Immature natural killer cell (primary cell): ENCODE measurements at regions not wholly inside any gene's neighbourhood (a gene's known extent, or its start where the extent isn't known, plus 50 kb on each side); places are given as distances from the start of the nearest gene placed in this dataset.

Experiments
- DNase-seq, 3 donors: peaks; one replicate each; pipeline ENCODE4 v3.0.0; 2022; ENCODE audit warnings: mixed read lengths in 1 of 3
- H3K27ac Mint-ChIP-seq, 6 donors: one replicate each; pipeline ENCODE4 v1.8.0; 2020; ENCODE audit warnings: mixed read lengths in 6 of 6, mild to moderate bottlenecking in 5 of 6, inconsistent platforms in 4 of 6, moderate library complexity in 3 of 6
- H3K27me3 Mint-ChIP-seq, 3 donors: one replicate each; pipeline ENCODE4 v1.8.0; 2020 to 2021; ENCODE audit warnings: low read depth in 3 of 3, mild to moderate bottlenecking in 3 of 3, mixed read lengths in 3 of 3, moderate library complexity in 3 of 3, inconsistent platforms in 1 of 3
- H3K36me3 Mint-ChIP-seq, 3 donors: one replicate each; pipeline ENCODE4 v1.8.0; 2020; ENCODE audit warnings: mixed read lengths in 3 of 3, inconsistent platforms in 2 of 3, mild to moderate bottlenecking in 2 of 3
- H3K4me1 Mint-ChIP-seq, 2 donors: one replicate each; pipeline ENCODE4 v1.8.0; 2020; ENCODE audit warnings: inconsistent platforms in 2 of 2, mild to moderate bottlenecking in 2 of 2, mixed read lengths in 2 of 2, moderate library complexity in 1 of 2
- H3K4me3 Mint-ChIP-seq, 5 donors: one replicate each; pipeline ENCODE4 v1.8.0; 2020; ENCODE audit warnings: mild to moderate bottlenecking in 5 of 5, mixed read lengths in 5 of 5, inconsistent platforms in 3 of 5, moderate library complexity in 3 of 5
- H3K9me3 Mint-ChIP-seq, 6 donors: one replicate each; pipeline ENCODE4 v1.8.0; 2020; ENCODE audit warnings: mild to moderate bottlenecking in 6 of 6, mixed read lengths in 6 of 6, inconsistent platforms in 4 of 6, moderate library complexity in 3 of 6

GRCh38 chr4:114466299-114466698 is 132.3 kb upstream of the UGT8 start:
- Mint-ChIP-seq H3K27ac (no peak overlapping the region), H3K9me3 (peaks cover 0 to 5% (median 2%) of the 10 kb centered on the region in 6 donors), H3K4me1 (no peaks in the 10 kb centered on the region), H3K27me3 (peaks cover 0 to 3% (median 0%) of the 10 kb centered on the region in 3 donors), H3K36me3 (no peaks in the 10 kb centered on the region), H3K4me3 (no peak overlapping the region)
- no peak for DNase-seq

GRCh38 chr4:114472269-114473032 is 126.2 kb upstream of the UGT8 start:
- Mint-ChIP-seq H3K27ac (no peak overlapping the region), H3K36me3 (no peaks in the 10 kb centered on the region), H3K9me3 (peaks cover 0 to 2% (median 0%) of the 10 kb centered on the region in 6 donors), H3K4me1 (no peaks in the 10 kb centered on the region), H3K27me3 (peaks cover 0 to 3% (median 0%) of the 10 kb centered on the region in 3 donors), H3K4me3 (no peak overlapping the region)
- no peak for DNase-seq

- DNase-seq: no peak
- Mint-ChIP-seq H3K4me1 (no peaks in the 10 kb centered on the region), H3K27me3 (peaks cover 0 to 3% (median 2%) of the 10 kb centered on the region in 3 donors), H3K4me3 (no peak overlapping the region), H3K36me3 (no peaks in the 10 kb centered on the region), H3K9me3 (peaks cover 0 to 7% (median 0%) of the 10 kb centered on the region in 6 donors), H3K27ac (no peak overlapping the region)
These were observed 124.3 kb upstream of the UGT8 start for GRCh38 chr4:114474188-114474800.

GRCh38 chr4:114476310-114476709 is 122.3 kb upstream of the UGT8 start:
- H3K9me3 Mint-ChIP-seq: peaks cover 0 to 16% (median 4%) of the 10 kb centered on the region in 6 donors
- peaks cover 0 to 3% (median 0%) of the 10 kb centered on the region in 3 donors for H3K27me3 Mint-ChIP-seq
- DNase-seq: no peak
- H3K4me1 Mint-ChIP-seq: no peaks in the 10 kb centered on the region
- peaks cover 0 to 3% (median 0%) of the 10 kb centered on the region in 3 donors for H3K36me3 Mint-ChIP-seq
- H3K4me3 Mint-ChIP-seq: no peak overlapping the region
- H3K27ac Mint-ChIP-seq: no peak overlapping the region

GRCh38 chr4:114479595-114479994 is 119.0 kb upstream of the UGT8 start:
- peaks cover 0 to 3% (median 0%) of the 10 kb centered on the region in 3 donors for H3K27me3 Mint-ChIP-seq
- peaks cover 0 to 18% (median 7%) of the 10 kb centered on the region in 6 donors for H3K9me3 Mint-ChIP-seq
- H3K4me3 Mint-ChIP-seq: no peak overlapping the region

GRCh38 chr4:114481856-114482255 is 116.8 kb upstream of the UGT8 start:
- Mint-ChIP-seq H3K27me3 (peaks cover 0 to 3% (median 0%) of the 10 kb centered on the region in 3 donors), H3K27ac (no peak overlapping the region), H3K9me3 (peaks cover 0 to 19% (median 9%) of the 10 kb centered on the region in 6 donors), H3K4me3 (no peak overlapping the region), H3K4me1 (no peaks in the 10 kb centered on the region), H3K36me3 (peaks cover 0 to 3% (median 0%) of the 10 kb centered on the region in 3 donors)
- DNase-seq: no peak

More at GRCh38 chr4:114479595-114479994, 119.0 kb upstream of the UGT8 start:
- Mint-ChIP-seq H3K4me1 (no peaks in the 10 kb centered on the region), H3K27ac (no peak overlapping the region), H3K36me3 (peaks cover 0 to 3% (median 0%) of the 10 kb centered on the region in 3 donors)
- DNase-seq: no peak

GRCh38 chr4:114487101-114487500 is 111.5 kb upstream of the UGT8 start:
- H3K4me3 Mint-ChIP-seq: no peak overlapping the region
- H3K27me3 Mint-ChIP-seq: peaks cover 0 to 2% (median 0%) of the 10 kb centered on the region in 3 donors
- H3K9me3 Mint-ChIP-seq: peaks cover 0 to 9% (median 5%) of the 10 kb centered on the region in 6 donors
- DNase-seq: no peak
- no peaks in the 10 kb centered on the region for H3K36me3 Mint-ChIP-seq
- no peaks in the 10 kb centered on the region for H3K4me1 Mint-ChIP-seq
- H3K27ac Mint-ChIP-seq: no peak overlapping the region

GRCh38 chr4:114488301-114488982 is 110.2 kb upstream of the UGT8 start:
- peaks cover 0 to 2% (median 2%) of the 10 kb centered on the region in 3 donors for H3K27me3 Mint-ChIP-seq
- no peak overlapping the region for H3K4me3 Mint-ChIP-seq
- no peaks in the 10 kb centered on the region for H3K4me1 Mint-ChIP-seq
- H3K36me3 Mint-ChIP-seq: no peaks in the 10 kb centered on the region
- peaks cover 0 to 12% (median 5%) of the 10 kb centered on the region in 6 donors for H3K9me3 Mint-ChIP-seq
- H3K27ac Mint-ChIP-seq: no peak overlapping the region
- DNase-seq: no peak

- no peaks in the 10 kb centered on the region for H3K4me1 Mint-ChIP-seq
- peaks cover 0 to 3% (median 2%) of the 10 kb centered on the region in 3 donors for H3K27me3 Mint-ChIP-seq
- H3K27ac Mint-ChIP-seq: no peak overlapping the region
- H3K36me3 Mint-ChIP-seq: no peaks in the 10 kb centered on the region
- H3K9me3 Mint-ChIP-seq: peaks cover 0 to 14% (median 4%) of the 10 kb centered on the region in 6 donors
- DNase-seq: no peak
- no peak overlapping the region for H3K4me3 Mint-ChIP-seq
These were observed 104.3 kb upstream of the UGT8 start for GRCh38 chr4:114494246-114494803.

- H3K9me3 Mint-ChIP-seq: peaks cover 0 to 14% (median 2%) of the 10 kb centered on the region in 6 donors
- H3K27me3 Mint-ChIP-seq: peaks cover 0 to 3% (median 2%) of the 10 kb centered on the region in 3 donors
- DNase-seq: no peak
- no peak overlapping the region for H3K27ac Mint-ChIP-seq
- H3K4me3 Mint-ChIP-seq: no peak overlapping the region
- H3K36me3 Mint-ChIP-seq: no peaks in the 10 kb centered on the region
- no peaks in the 10 kb centered on the region for H3K4me1 Mint-ChIP-seq
These were observed 103.1 kb upstream of the UGT8 start for GRCh38 chr4:114495471-114495928.

- Mint-ChIP-seq H3K27ac (no peak overlapping the region), H3K9me3 (peaks cover 0 to 9% (median 2%) of the 10 kb centered on the region in 6 donors), H3K27me3 (peaks cover 0 to 3% (median 2%) of the 10 kb centered on the region in 3 donors), H3K4me1 (no peaks in the 10 kb centered on the region), H3K4me3 (no peak overlapping the region), H3K36me3 (no peaks in the 10 kb centered on the region)
- no peak for DNase-seq
These were observed 101.5 kb upstream of the UGT8 start for GRCh38 chr4:114497116-114497515.

- Mint-ChIP-seq H3K27me3 (peaks cover 0 to 4% (median 2%) of the 10 kb centered on the region in 3 donors), H3K9me3 (peaks cover 0 to 13% (median under 1%) of the 10 kb centered on the region in 6 donors), H3K4me1 (no peaks in the 10 kb centered on the region), H3K27ac (no peak overlapping the region), H3K4me3 (no peak overlapping the region), H3K36me3 (no peaks in the 10 kb centered on the region)
- no peak for DNase-seq
These were observed 89.3 kb upstream of the UGT8 start for GRCh38 chr4:114509340-114509739.

- DNase-seq: no peak
- H3K27me3 Mint-ChIP-seq: peaks cover 2 to 4% (median 2%) of the 10 kb centered on the region in 3 donors
- no peaks in the 10 kb centered on the region for H3K4me1 Mint-ChIP-seq
- H3K9me3 Mint-ChIP-seq: peaks cover 1 to 13% (median 5%) of the 10 kb centered on the region in 6 donors
- no peaks in the 10 kb centered on the region for H3K36me3 Mint-ChIP-seq
- H3K4me3 Mint-ChIP-seq: no peak overlapping the region
- no peak overlapping the region for H3K27ac Mint-ChIP-seq
These were observed 85.9 kb upstream of the UGT8 start for GRCh38 chr4:114512595-114513295.
